BLaER1 treated with 17β-estradiol and CSF1 and Interleukin-3, amounts not matched to agents 10 nM and 100 nM (cell line): ENCODE measurements at regions not wholly inside any gene's neighbourhood (a gene's known extent, or its start where the extent isn't known, plus 50 kb on each side); places are given as distances from the start of the nearest gene placed in this dataset.

Source experiments
- H3K27ac ChIP-seq, 11 experiments: shearing (Covaris generic); formaldehyde crosslinking; 2 replicates each; pipeline ENCODE4 v1.8.1; 2022
- H3K27me3 ChIP-seq, 11 experiments: shearing (Covaris generic); formaldehyde crosslinking; 2 replicates each; pipeline ENCODE4 v1.8.1; 2022
- H3K36me3 ChIP-seq, 11 experiments: shearing (Covaris generic); formaldehyde crosslinking; 2 replicates each; pipeline ENCODE4 v1.8.1; 2022
- H3K4me1 ChIP-seq, 10 experiments: shearing (Covaris generic); formaldehyde crosslinking; 2 replicates each; pipeline ENCODE4 v1.8.1; 2022
- H3K4me2 ChIP-seq, 11 experiments: shearing (Covaris generic); formaldehyde crosslinking; 2 replicates each; pipeline ENCODE4 v1.8.1; 2022
- H3K4me3 ChIP-seq, 10 experiments: shearing (Covaris generic); formaldehyde crosslinking; 2 replicates each; pipeline ENCODE4 v1.8.1; 2022
- H3K9ac ChIP-seq, 11 experiments: shearing (Covaris generic); formaldehyde crosslinking; 2 replicates each; pipeline ENCODE4 v1.8.1; 2022
- H3K9me3 ChIP-seq, 11 experiments: shearing (Covaris generic); formaldehyde crosslinking; replicated peaks in 1 of 11; 2 replicates each; pipeline ENCODE4 v1.8.1; 2022
- H4K20me1 ChIP-seq, 11 experiments: shearing (Covaris generic); formaldehyde crosslinking; 2 replicates each; pipeline ENCODE4 v1.8.1; 2022
- Cebpa-rat ChIP-seq, 11 experiments: shearing (Covaris generic); IDR thresholded peaks; 2 replicates each; pipeline ENCODE4 v1.8.1; 2022

- H3K4me2 ChIP-seq, result peak overlapping the region in 9 of 11 experiments; percentile 2 to 57 (median 31); a peak in 15 of 22 replicates
- H3K4me3 ChIP-seq, result no peak overlapping the region
- H3K27ac ChIP-seq, result peak overlapping the region in 3 of 11 experiments; percentile 3 to 31 (median 14); a peak in 2 of 22 replicates
Observed at GRCh38 chr10:111430070-111430469, 353.2 kb downstream of the ADRA2A start.

GRCh38 chr10:111432588-111432987 lies 355.8 kb downstream of the ADRA2A start:
- H3K27ac ChIP-seq, result no peak overlapping the region
- H3K4me1 ChIP-seq, result peaks cover 0 to 13% (median 12%) of the 10 kb centered on the region in 10 experiments; a peak in 15 of 20 replicates
- H3K27me3 ChIP-seq, result no peaks in the 10 kb centered on the region
- H3K9me3 ChIP-seq, result no peaks in the 10 kb centered on the region
- no peaks in the 10 kb centered on the region for H4K20me1 ChIP-seq
- no peak overlapping the region for H3K9ac ChIP-seq
- no peaks in the 10 kb centered on the region for H3K36me3 ChIP-seq
- no peak overlapping the region for H3K4me3 ChIP-seq
- H3K4me2 ChIP-seq, result no peak overlapping the region
- TF ChIP-seq Cebpa-rat (IDR thresholded peaks at IDR 0.05), result no peak

More at GRCh38 chr10:111430070-111430469, 353.2 kb downstream of the ADRA2A start:
- H4K20me1 ChIP-seq, result no peaks in the 10 kb centered on the region
- no peak for TF ChIP-seq Cebpa-rat (IDR thresholded peaks at IDR 0.05)
- no peaks in the 10 kb centered on the region for H3K9me3 ChIP-seq
- no peak overlapping the region for H3K9ac ChIP-seq
- no peaks in the 10 kb centered on the region for H3K36me3 ChIP-seq
- peaks cover 0 to 13% (median 12%) of the 10 kb centered on the region in 10 experiments; a peak in 15 of 20 replicates for H3K4me1 ChIP-seq
- H3K27me3 ChIP-seq, result no peaks in the 10 kb centered on the region

- no peak for TF ChIP-seq Cebpa-rat (IDR thresholded peaks at IDR 0.05)
- no peaks in the 10 kb centered on the region for H3K27me3 ChIP-seq
- no peaks in the 10 kb centered on the region for H4K20me1 ChIP-seq
- no peak overlapping the region for H3K4me2 ChIP-seq
- no peaks in the 10 kb centered on the region for H3K36me3 ChIP-seq
- no peak overlapping the region for H3K27ac ChIP-seq
- H3K9ac ChIP-seq, result no peak overlapping the region
- H3K4me1 ChIP-seq, result no peaks in the 10 kb centered on the region
- no peak overlapping the region for H3K4me3 ChIP-seq
- H3K9me3 ChIP-seq, result no peaks in the 10 kb centered on the region
Observed at GRCh38 chr10:111435871-111436270, 359.0 kb downstream of the ADRA2A start.

DNA sequence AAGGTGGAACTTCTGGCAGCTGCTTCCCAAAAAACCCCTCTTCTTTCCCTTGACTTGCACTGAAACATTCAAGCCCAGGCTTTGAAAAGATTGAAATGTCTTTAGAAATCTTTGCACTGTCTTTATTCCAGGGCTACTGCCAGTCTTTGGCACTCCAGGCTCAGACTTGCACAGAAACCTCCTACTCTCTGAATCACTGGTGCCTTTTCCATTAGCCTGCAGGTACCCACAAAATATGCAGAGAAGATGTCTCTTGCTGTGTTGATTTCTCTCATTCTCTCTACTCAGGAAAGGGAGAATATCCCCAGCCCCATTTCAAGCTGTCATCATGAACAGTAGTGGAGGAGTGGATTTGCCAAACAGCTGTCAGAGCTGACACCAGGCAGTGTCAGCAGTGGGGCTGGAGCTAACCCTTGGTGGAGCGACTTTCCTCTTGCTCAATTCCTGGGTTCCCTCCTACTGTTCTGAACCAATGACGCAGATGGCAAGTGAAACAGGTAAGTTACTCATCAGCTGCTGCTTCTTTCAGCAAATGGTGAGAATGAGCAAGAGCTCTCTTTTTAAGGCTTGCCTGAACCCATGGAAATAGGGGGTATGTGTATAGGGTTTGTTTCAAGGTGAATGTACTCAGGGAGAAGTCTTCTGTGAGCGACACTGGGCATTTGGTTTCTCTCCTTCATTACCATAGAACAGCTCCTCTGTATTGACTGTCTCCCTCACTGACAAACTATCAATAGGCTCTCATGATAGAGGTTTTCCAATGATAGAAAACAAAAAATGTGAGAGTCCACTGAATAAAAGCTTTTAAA lies 362.4 kb downstream of the ADRA2A start:
- no peaks in the 10 kb centered on the region for H3K36me3 ChIP-seq
- no peaks in the 10 kb centered on the region for H3K9me3 ChIP-seq
- no peak overlapping the region for H3K4me3 ChIP-seq
- no peak for TF ChIP-seq Cebpa-rat (IDR thresholded peaks at IDR 0.05)
- H3K4me1 ChIP-seq, result no peaks in the 10 kb centered on the region
- H3K9ac ChIP-seq, result no peak overlapping the region
- no peak overlapping the region for H3K27ac ChIP-seq
- no peaks in the 10 kb centered on the region for H3K27me3 ChIP-seq
- no peak overlapping the region for H3K4me2 ChIP-seq
- no peaks in the 10 kb centered on the region for H4K20me1 ChIP-seq

- no peaks in the 10 kb centered on the region for H3K9me3 ChIP-seq
- TF ChIP-seq Cebpa-rat (IDR thresholded peaks at IDR 0.05), result no peak
- no peaks in the 10 kb centered on the region for H3K4me1 ChIP-seq
- no peak overlapping the region for H3K4me3 ChIP-seq
- no peaks in the 10 kb centered on the region for H4K20me1 ChIP-seq
- no peak overlapping the region for H3K4me2 ChIP-seq
- no peak overlapping the region for H3K27ac ChIP-seq
- H3K36me3 ChIP-seq, result no peaks in the 10 kb centered on the region
- H3K9ac ChIP-seq, result no peak overlapping the region
- H3K27me3 ChIP-seq, result no peaks in the 10 kb centered on the region
Observed at GRCh38 chr10:111440501-111440900, 363.7 kb downstream of the ADRA2A start.

- Histone ChIP-seq H3K4me2 (no peak overlapping the region), H3K9me3 (0 out of 22 replicates have a peak, but pooled peaks cover 0 to 7% (median 0%) of the 10 kb centered on the region in 11 experiments), H3K27ac (no peak overlapping the region), H3K27me3 (no peaks in the 10 kb centered on the region), H4K20me1 (no peaks in the 10 kb centered on the region), H3K4me1 (no peaks in the 10 kb centered on the region), H3K36me3 (no peaks in the 10 kb centered on the region), H3K9ac (no peak overlapping the region), H3K4me3 (no peak overlapping the region)
- no peak for TF ChIP-seq Cebpa-rat (IDR thresholded peaks at IDR 0.05)
Observed at GRCh38 chr10:111445667-111446066, 368.8 kb downstream of the ADRA2A start.

DNA sequence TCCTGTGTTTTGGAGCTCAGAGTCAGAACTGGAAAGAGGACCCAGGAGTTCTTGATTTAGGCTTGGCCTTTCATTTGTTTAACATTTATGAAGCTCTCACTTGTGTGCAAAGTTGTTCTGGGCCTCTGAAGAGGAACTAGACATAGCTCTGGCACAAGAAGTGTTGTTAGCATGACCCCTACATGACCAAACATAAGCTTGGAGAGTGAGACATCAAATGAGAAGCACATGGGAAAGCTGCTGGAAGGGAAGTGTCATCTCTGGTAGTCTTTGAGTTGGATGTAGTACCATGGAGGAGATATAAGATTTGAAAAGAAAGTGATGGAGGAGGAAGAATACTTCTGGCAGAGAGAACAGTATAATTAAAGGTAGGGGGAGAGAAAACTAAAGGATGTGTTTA lies 370.1 kb downstream of the ADRA2A start:
- no peak for TF ChIP-seq Cebpa-rat (IDR thresholded peaks at IDR 0.05)
- H3K36me3 ChIP-seq, result no peaks in the 10 kb centered on the region
- no peaks in the 10 kb centered on the region for H3K27me3 ChIP-seq
- H3K9ac ChIP-seq, result no peak overlapping the region
- H3K9me3 ChIP-seq, result 0 out of 22 replicates have a peak, but pooled peaks cover 0 to 7% (median 0%) of the 10 kb centered on the region in 11 experiments
- H3K4me3 ChIP-seq, result no peak overlapping the region
- no peaks in the 10 kb centered on the region for H3K4me1 ChIP-seq
- H4K20me1 ChIP-seq, result no peaks in the 10 kb centered on the region
- H3K27ac ChIP-seq, result no peak overlapping the region
- H3K4me2 ChIP-seq, result no peak overlapping the region

- peaks cover 0 to 29% (median 0%) of the 10 kb centered on the region in 11 experiments; a peak in 6 of 22 replicates for H3K9me3 ChIP-seq
- H3K27me3 ChIP-seq, result no peaks in the 10 kb centered on the region
- TF ChIP-seq Cebpa-rat (IDR thresholded peaks at IDR 0.05), result no peak
- no peak overlapping the region for H3K4me3 ChIP-seq
- H3K4me2 ChIP-seq, result no peak overlapping the region
- no peaks in the 10 kb centered on the region for H4K20me1 ChIP-seq
- no peak overlapping the region for H3K9ac ChIP-seq
- no peaks in the 10 kb centered on the region for H3K36me3 ChIP-seq
- H3K27ac ChIP-seq, result no peak overlapping the region
- H3K4me1 ChIP-seq, result no peaks in the 10 kb centered on the region
Observed at GRCh38 chr10:111452153-111452552, 375.3 kb downstream of the ADRA2A start.

DNA sequence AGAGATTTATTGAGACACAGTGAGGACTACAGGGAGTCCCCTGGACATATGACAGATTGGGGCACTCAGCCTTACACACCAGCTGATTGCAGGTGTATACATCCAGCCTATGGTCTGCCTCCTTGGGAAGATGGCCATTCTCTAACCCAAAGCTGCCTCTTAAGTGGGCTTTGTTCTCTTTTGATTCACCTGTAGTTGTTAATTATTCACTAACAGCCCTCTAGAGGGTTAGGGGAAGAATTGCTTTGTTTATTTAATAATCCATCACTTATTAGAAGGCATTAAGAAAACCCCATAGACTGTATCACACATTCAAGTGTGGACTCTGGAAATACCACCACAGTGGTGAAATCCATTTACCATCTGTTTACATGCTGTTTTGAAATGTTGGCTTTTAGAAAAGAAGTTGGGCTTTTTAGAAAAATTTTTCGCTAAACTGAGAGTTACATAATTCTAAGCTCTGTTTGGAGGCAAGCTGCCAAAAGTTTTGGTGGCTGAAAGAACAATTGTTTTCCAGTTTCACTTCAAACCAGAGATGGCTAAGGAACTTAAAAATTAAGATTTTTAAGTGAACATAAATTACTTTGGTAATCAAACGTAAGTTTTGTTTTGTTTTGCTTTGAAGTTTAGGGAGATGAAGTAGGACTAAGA lies 379.1 kb downstream of the ADRA2A start:
- Histone ChIP-seq H3K4me3 (no peak overlapping the region), H3K9me3 (peaks cover 3 to 25% (median 10%) of the 10 kb centered on the region in 11 experiments; a peak in 19 of 22 replicates), H3K27ac (no peak overlapping the region)

More for the DNA sequence above, 379.1 kb downstream of the ADRA2A start:
- TF ChIP-seq Cebpa-rat (IDR thresholded peaks at IDR 0.05), result no peak
- Histone ChIP-seq H3K9ac (no peak overlapping the region), H3K4me1 (0 out of 20 replicates have a peak, but pooled peaks cover 0 to 5% (median 0%) of the 10 kb centered on the region in 10 experiments), H3K4me2 (no peak overlapping the region), H3K36me3 (no peaks in the 10 kb centered on the region), H4K20me1 (no peaks in the 10 kb centered on the region), H3K27me3 (no peaks in the 10 kb centered on the region)
